ENCODE measurements at regions not wholly inside any gene's neighbourhood (a gene's known extent, or its start where the extent isn't known, plus 50 kb on each side); places are given as distances from the start of the nearest gene placed in this dataset.

- ChIA-PET RAD21 (ENCODE audit: low non-redundant PET in 1 of 2, low total read pairs in 2 of 2, uncharacterized antibody in 2 of 2, unreplicated experiment in 2 of 2) (no interaction called here), POLR2A (no interaction called here), CTCF (no interaction called here)
- Histone ChIP-seq H3K9ac (ENCODE audit: low read length) (no peak overlapping the region), H2AFZ (ENCODE audit: low read depth, low read length, poor library complexity, severe bottlenecking) (no peak overlapping the region), H3K9me2 (ENCODE audit: insufficient read depth) (no peaks in the 10 kb centered on the region), H3K4me3 (replicated peaks in 1 of 2; ENCODE audit: low read depth in 1 of 2, low read length in 2 of 2) (no peak overlapping the region), H3K79me2 (ENCODE audit: insufficient read depth, low read length) (no peaks in the 10 kb centered on the region), H3K4me2 (ENCODE audit: low read length) (no peak overlapping the region), H3K4me1 (ENCODE audit: control insufficient read depth in 1 of 2, insufficient read depth in 2 of 2, low read length in 2 of 2) (no peaks in the 10 kb centered on the region), H3K27ac (ENCODE audit: low read depth, low read length) (no peak overlapping the region), H3K27me3 (ENCODE audit: insufficient read depth, low read length) (no peaks in the 10 kb centered on the region), H4K20me1 (ENCODE audit: insufficient read depth) (no peaks in the 10 kb centered on the region), H3K9me3 (ENCODE audit: control insufficient read depth in 1 of 2, insufficient read depth in 1 of 2, low read depth in 1 of 2, low read length in 2 of 2) (peaks cover 0 to 16% of the 10 kb centered on the region in 2 experiments; a peak in 2 of 4 replicates), H3K36me3 (ENCODE audit: control insufficient read depth in 1 of 2, insufficient read depth in 2 of 2, low read length in 2 of 2) (no peaks in the 10 kb centered on the region)
- intact Hi-C loops (cut with micrococcal nuclease) = no loop called here
- TF ChIP-seq POLR2A (IDR thresholded peaks at IDR 0.05; ENCODE audit: borderline replicate concordance, extremely low read depth, insufficient read depth, insufficient read length) (no peak), ELF1 (IDR thresholded peaks at IDR 0.05; ENCODE audit: borderline replicate concordance, low read depth) (no peak), EZH2phosphoT487 (IDR thresholded peaks at IDR 0.05; ENCODE audit: borderline replicate concordance) (no peak), SIN3A (IDR thresholded peaks at IDR 0.05; ENCODE audit: low read depth) (no peak), RAD21 (IDR thresholded peaks at IDR 0.05; ENCODE audit: low read depth) (no peak), REST (IDR thresholded peaks at IDR 0.05; ENCODE audit: low read depth) (no peak), MAX (IDR thresholded peaks at IDR 0.05) (no peak), FOSL1 (IDR thresholded peaks at IDR 0.05; ENCODE audit: low read depth) (no peak)
- DNase-seq (ENCODE audit: low read depth, low spot score) (no peak), ATAC-seq (no peak)
- BruUV-seq (replicated peaks) = no TSS peak
Observed at GRCh38 chr16:35187665-35188225, 1728.3 kb downstream of the TP53TG3F start.

Measured in HCT116 (cell line).